GM20431 (cell line): ENCODE measurements at regions not wholly inside any gene's neighbourhood (a gene's known extent, or its start where the extent isn't known, plus 50 kb on each side); places are given as distances from the start of the nearest gene placed in this dataset.
"Not testable (repeated sequence)": the region's sequence is repeated elsewhere in the genome, so short reads cannot be mapped to it uniquely, and the experiment has no call there.

ENCODE experiments used
- in situ Hi-C: fragments of 300-500 bp; cut with MseI, MboI; formaldehyde crosslinking; loops from one replicate; pipeline ENCODE4 v1.15.0; 2020; ENCODE audit warnings: low sequenced_read_pairs; ENCODE audit not compliant: unreplicated experiment

GRCh38 chr5:87705876-87706275 lies 293.1 kb upstream of the CCNH start:
- in situ Hi-C loops: no loop called here

- in situ Hi-C loops: no loop called here
Measured at GRCh38 chr5:87686975-87687374, 274.2 kb upstream of the CCNH start.

DNA sequence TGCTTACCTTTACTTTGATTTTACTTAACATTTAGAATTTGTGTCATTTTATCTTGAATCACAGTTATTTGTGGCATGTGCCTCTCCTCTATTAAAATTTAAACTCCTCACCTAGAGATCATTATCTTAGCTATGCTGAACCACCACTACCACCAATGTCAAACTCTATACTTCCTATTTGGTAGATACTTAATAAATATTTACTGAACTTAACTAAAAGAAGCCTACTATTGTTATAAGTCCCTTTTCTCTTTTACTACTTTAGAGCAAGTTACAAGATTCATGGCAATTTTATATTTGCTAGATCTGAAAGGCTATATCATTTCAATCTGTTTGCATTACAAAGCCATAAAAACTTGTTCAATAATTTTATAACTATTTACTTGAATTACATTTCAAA lies 273.3 kb upstream of the CCNH start:
- in situ Hi-C loops: no loop called here

- in situ Hi-C loops: no loop called here
Measured at GRCh38 chr5:87674235-87674634, 261.5 kb upstream of the CCNH start.

GRCh38 chr5:87671146-87671545 lies 258.4 kb upstream of the CCNH start:
- in situ Hi-C loops: no loop called here

GRCh38 chr5:87665166-87665565 lies 252.4 kb upstream of the CCNH start:
- in situ Hi-C loops: no loop called here

DNA sequence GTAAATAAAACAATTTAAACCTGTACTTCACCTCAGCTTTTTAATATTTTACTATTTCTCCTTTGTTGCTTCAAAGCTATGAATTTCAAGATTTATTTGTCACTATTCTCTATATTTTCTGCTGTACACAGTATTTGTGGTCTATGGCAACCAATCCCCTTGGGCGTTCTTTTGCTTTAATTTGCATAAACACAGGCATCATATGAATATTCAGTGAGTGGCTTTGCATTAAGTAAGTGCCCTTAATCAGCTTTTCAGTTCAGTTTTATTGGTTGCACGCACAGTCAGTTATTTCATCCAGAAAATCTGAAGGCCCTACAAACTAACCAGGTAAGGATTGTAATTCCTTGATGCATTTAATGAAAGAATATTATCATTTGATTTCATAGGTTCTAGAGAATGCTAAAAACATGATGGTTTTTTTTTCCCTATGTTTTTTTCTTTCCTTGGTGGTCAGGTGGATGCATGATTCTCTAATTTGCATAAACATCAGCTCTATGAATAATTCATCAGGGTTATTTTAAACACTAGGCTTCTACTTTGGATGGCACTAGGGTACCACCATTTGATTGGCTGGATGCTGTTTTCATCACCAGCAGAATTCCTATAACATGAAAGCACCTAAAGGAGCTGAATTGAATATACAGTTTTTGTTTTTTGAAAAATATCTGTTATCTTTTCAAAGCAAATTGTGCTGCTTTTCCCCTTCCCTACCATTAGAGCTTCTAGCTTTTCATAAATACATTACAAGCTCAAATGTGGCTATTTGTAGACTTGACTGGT lies 249.2 kb upstream of the CCNH start:
- in situ Hi-C loops: no loop called here

- in situ Hi-C loops: no loop called here
Measured at GRCh38 chr5:87653242-87653641, 240.5 kb upstream of the CCNH start.

GRCh38 chr5:87650284-87650683 lies 237.6 kb upstream of the CCNH start:
- in situ Hi-C loops: no loop called here

GRCh38 chr5:87649455-87649854 lies 236.7 kb upstream of the CCNH start:
- in situ Hi-C loops: no loop called here

GRCh38 chr5:87645224-87645623 lies 232.5 kb upstream of the CCNH start:
- in situ Hi-C loops: no loop called here

- in situ Hi-C loops: no loop called here
Measured at GRCh38 chr5:87640902-87641301, 228.2 kb upstream of the CCNH start.

DNA sequence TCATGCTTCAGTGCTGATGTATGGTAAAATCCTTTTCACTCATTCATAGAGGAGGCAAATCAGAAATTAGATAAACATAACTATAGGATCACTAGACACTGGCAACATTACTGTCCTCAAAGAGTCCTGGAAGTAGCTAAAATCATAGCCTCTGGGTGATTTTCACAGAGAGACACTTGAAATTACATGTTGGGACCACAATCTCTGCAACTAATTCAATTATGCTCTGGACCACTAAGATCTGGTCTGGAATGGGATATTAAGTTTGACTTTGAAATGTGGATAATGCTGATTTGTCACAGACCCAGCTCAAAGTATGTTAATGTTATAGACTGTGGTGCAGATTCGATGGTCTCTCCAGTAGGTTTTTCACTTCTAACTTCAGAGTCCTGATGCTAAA lies 214.6 kb upstream of the CCNH start:
- in situ Hi-C loops: no loop called here

GRCh38 chr5:87608385-87608784 lies 195.7 kb upstream of the CCNH start:
- in situ Hi-C loops: no loop called here

DNA sequence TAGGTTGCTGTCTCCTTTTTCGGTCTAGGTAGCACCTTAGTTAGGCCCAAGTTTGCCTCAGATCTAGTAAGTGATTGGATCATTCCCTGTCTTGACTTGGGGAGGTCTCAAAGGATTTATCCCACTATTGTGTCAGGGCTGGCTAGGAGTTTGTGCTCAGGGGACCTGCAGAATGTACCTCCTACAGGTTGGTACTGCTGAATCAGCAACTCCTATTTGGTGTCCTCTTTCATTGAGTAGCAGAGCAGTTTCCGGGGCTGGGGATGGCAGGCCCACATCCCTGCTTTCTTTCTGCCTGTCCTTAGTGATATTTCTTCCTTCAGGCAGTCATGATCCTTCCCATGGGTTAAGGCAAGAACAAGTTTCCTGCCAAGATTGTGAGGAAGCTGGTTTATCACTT lies 192.9 kb upstream of the CCNH start:
- in situ Hi-C loops: no loop called here

DNA sequence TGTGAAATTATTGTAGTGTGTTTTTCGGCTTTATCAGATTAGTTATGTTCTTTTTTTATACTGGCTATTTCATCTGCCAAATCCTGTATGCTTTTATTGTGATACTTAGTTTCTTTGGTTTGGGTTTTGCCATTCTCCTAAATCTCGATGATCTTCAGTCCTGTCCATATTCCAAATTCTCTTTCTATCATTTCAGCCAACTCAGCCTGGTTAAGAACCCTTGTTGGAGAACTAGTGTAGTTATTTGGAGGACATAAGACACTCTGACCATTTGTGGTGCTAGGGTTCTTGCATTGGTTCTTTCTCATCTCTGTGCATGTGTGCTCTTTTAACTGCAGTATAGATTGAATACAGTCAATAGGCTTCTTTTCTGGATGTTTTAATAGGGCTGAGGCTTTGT lies 187.0 kb upstream of the CCNH start:
- in situ Hi-C loops: no loop called here

DNA sequence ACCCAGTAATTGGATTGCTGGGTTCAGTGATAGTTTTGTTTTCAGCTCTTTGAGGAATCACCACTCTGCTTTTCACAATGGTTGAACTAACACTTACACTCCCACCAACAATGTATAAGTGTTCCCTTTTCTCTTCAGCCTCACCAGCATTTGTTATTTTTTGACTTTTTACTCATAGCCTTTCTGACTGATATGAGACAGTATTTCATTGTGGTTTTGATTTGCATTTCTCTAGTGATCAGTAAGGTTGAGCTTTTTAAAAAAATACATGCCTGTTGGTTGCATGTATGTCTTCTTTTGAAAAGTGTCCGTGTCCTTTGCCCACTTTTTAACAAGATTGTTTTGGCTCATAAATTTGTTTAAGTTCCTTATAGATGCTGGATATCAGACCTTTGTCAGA lies 185.7 kb upstream of the CCNH start:
- in situ Hi-C loops: no loop called here

GRCh38 chr5:87594566-87594965 lies 181.8 kb upstream of the CCNH start:
- in situ Hi-C loops: no loop called here

DNA sequence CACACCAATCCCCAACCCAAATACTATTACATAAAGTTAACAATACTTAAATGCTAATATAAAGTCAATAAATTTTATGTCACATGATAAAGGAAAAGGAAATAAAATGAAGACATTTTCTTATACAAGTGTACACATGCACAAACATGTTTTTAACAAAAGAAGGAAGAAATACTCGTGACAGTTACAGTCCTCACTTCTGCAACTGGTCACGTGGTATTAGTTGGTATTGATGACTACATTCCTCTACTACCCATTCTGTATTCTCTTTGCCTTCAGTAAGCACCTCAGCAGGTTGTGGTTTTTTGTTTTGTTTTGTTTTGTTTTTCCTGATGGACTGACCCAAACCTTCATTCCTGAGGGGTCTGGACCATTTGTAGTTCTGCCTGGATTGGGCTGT lies 176.9 kb upstream of the CCNH start:
- in situ Hi-C loops: no loop called here

GRCh38 chr5:87588316-87588715 lies 175.6 kb upstream of the CCNH start:
- in situ Hi-C loops: no loop called here

GRCh38 chr5:87583704-87584103 lies 171.0 kb upstream of the CCNH start:
- in situ Hi-C loops: not testable (repeated sequence)

DNA sequence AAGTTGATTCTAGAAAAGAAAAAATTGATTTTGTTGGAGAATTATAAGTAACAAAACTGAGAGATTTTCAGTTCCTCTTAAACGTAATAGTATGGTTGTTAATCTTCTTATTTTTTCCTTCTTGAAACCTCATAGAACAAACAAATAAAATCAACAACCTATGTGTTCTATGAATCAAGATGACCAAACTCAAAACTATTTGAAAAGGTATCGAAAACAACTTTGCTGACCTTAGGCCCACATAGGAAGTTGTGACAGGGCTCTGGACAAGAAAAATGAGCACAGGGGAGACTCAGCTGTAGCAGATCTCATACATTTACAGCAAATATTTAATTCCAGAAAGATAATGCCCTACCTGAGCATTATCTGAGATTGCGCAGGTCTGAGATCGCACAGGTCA lies 169.4 kb upstream of the CCNH start:
- in situ Hi-C loops: no loop called here
